Endothelial cell of umbilical vein (primary cell): ENCODE measurements at regions not wholly inside any gene's neighbourhood (a gene's known extent, or its start where the extent isn't known, plus 50 kb on each side); places are given as distances from the start of the nearest gene placed in this dataset.

ENCODE experiments used
- FOS ChIP-seq: IDR thresholded peaks from 2 replicates; pipeline ENCODE4 v1.6.1; 2011; ENCODE audit warnings: mild to moderate bottlenecking, low read length, moderate library complexity, borderline replicate concordance; ENCODE audit not compliant: insufficient read depth
- POLR2A ChIP-seq: IDR thresholded peaks from 2 replicates; pipeline ENCODE4 v1.6.1; 2012; ENCODE audit warnings: low read depth, mild to moderate bottlenecking, control low read depth, low read length
- TF ChIP-seq, protein P1 (sequence below), 2 donors: IDR thresholded peaks; 1 replicate in 1 of 2; 2 replicates in 1 of 2; pipeline ENCODE4 v1.5.1; 2011; ENCODE audit warnings: low read length in 2 of 2, mild to moderate bottlenecking in 2 of 2, moderate library complexity in 2 of 2, control low read depth in 1 of 2, inconsistent platforms in 1 of 2, low read depth in 1 of 2; ENCODE audit not compliant: insufficient read depth in 1 of 2; ENCODE audit errors: extremely low read depth in 1 of 2

DNA sequence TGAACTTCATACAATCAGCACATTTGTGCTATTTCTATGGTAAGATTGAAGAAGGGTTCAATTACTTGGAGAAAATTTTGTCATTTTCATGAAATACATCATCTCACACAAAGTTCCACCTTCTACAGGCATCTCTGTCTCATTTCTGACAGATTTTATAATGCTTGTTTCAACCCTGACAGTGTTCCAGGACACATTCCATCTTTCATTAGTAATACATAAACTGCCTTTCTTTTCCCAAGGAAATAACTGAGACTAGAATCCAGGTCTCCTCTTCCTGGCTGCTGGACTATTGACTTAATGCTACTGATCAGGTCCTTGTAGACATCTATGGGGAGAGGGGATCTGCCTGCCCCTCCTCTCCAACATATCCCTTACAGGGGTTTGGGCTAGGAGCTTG, 70.1 kb upstream of the PLPP4 start:
- TF ChIP-seq, protein P1, sequence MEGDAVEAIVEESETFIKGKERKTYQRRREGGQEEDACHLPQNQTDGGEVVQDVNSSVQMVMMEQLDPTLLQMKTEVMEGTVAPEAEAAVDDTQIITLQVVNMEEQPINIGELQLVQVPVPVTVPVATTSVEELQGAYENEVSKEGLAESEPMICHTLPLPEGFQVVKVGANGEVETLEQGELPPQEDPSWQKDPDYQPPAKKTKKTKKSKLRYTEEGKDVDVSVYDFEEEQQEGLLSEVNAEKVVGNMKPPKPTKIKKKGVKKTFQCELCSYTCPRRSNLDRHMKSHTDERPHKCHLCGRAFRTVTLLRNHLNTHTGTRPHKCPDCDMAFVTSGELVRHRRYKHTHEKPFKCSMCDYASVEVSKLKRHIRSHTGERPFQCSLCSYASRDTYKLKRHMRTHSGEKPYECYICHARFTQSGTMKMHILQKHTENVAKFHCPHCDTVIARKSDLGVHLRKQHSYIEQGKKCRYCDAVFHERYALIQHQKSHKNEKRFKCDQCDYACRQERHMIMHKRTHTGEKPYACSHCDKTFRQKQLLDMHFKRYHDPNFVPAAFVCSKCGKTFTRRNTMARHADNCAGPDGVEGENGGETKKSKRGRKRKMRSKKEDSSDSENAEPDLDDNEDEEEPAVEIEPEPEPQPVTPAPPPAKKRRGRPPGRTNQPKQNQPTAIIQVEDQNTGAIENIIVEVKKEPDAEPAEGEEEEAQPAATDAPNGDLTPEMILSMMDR (IDR thresholded peaks at IDR 0.05; ENCODE audit: extremely low read depth in 1 of 2, insufficient read depth in 1 of 2, low read depth in 1 of 2, low read length in 2 of 2), result no peak
- TF ChIP-seq POLR2A (no peak), FOS (no peak)
